AG04450 (cell line): ENCODE measurements at regions not wholly inside any gene's neighbourhood (a gene's known extent, or its start where the extent isn't known, plus 50 kb on each side); places are given as distances from the start of the nearest gene placed in this dataset.
A peak's percentile ranks its signal among the peaks of the same experiment; 100 is the strongest.

ENCODE experiments used
- CTCF ChIA-PET: fragments of 300-600, 350-600 bp; formaldehyde crosslinking; extraction: SDS; loops from one replicate; lab custom pipeline; 2022; ENCODE audit warnings: antibody characterized with exemption, inconsistent platforms; lab: Charles Lee
- POLR2A ChIA-PET: fragments of 350-600 bp; formaldehyde crosslinking; extraction: SDS; loops from one replicate; lab custom pipeline; 2021; ENCODE audit warnings: antibody characterized with exemption, inconsistent platforms; lab: Yijun Ruan, JAX
- DNase-seq: peaks from one replicate; pipeline ENCODE4 v3.0.0-alpha.2; 2011; ENCODE audit warnings: low read depth, low spot score
- H3K27ac ChIP-seq: one replicate; pipeline ENCODE4 v1.5.1; 2012; ENCODE audit warnings: low read depth, low read length, control low read depth
- H3K27me3 ChIP-seq: one replicate; pipeline ENCODE4 v1.6.0; 2012; ENCODE audit warnings: low read length; ENCODE audit not compliant: control insufficient read depth, insufficient read depth
- H3K4me3 ChIP-seq: 2 replicates; pipeline ENCODE4 v1.5.1; 2011; ENCODE audit warnings: mild to moderate bottlenecking, low read depth, low read length, control low read depth
- H3K9me3 ChIP-seq: 2 replicates; pipeline ENCODE4 v1.5.1; 2012; ENCODE audit warnings: low read length; ENCODE audit not compliant: control insufficient read depth, insufficient read depth
- TF ChIP-seq, protein P1 (sequence below): IDR thresholded peaks from 2 replicates; pipeline ENCODE4 v1.5.1; 2011; ENCODE audit warnings: low read depth, low read length, control low read depth, inconsistent platforms

DNA sequence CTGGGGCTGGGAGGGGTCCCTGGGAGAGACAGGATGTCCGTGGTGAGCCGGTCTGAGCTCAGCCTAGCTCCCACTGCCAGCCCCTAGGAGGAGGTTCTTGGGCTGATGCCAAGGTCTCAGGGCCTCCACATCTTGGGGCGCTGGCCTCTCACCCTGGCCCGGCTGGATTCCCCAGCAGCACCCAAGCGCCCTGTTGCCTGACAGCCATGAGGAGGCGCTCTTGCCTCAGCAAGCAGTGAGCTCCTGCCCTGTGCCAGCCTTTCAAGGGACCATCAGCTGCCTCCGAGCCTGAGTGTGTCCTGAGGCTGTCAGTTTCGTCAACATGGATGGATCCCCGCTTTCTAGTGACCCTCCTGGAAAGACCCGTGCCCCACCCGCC is 234.9 kb upstream of the CIBAR2 start:
- Histone ChIP-seq H3K9me3 (no peaks in the 10 kb centered on the region), H3K27ac (no peak overlapping the region), H3K27me3 (no peaks in the 10 kb centered on the region), H3K4me3 (no peak overlapping the region)
- ChIA-PET POLR2A (no interaction called here), CTCF (interaction anchor here (0.8 to 1.4 kb wide), 6 partner anchors 31 to 370 kb away, joined by 3 to 8 read pairs (median 3); no protein-coding TSS in a partner anchor)
- TF ChIP-seq, protein P1, sequence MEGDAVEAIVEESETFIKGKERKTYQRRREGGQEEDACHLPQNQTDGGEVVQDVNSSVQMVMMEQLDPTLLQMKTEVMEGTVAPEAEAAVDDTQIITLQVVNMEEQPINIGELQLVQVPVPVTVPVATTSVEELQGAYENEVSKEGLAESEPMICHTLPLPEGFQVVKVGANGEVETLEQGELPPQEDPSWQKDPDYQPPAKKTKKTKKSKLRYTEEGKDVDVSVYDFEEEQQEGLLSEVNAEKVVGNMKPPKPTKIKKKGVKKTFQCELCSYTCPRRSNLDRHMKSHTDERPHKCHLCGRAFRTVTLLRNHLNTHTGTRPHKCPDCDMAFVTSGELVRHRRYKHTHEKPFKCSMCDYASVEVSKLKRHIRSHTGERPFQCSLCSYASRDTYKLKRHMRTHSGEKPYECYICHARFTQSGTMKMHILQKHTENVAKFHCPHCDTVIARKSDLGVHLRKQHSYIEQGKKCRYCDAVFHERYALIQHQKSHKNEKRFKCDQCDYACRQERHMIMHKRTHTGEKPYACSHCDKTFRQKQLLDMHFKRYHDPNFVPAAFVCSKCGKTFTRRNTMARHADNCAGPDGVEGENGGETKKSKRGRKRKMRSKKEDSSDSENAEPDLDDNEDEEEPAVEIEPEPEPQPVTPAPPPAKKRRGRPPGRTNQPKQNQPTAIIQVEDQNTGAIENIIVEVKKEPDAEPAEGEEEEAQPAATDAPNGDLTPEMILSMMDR: peak; percentile 32; the same call in 1 of the 2 replicates
- DNase-seq: no peak

DNA sequence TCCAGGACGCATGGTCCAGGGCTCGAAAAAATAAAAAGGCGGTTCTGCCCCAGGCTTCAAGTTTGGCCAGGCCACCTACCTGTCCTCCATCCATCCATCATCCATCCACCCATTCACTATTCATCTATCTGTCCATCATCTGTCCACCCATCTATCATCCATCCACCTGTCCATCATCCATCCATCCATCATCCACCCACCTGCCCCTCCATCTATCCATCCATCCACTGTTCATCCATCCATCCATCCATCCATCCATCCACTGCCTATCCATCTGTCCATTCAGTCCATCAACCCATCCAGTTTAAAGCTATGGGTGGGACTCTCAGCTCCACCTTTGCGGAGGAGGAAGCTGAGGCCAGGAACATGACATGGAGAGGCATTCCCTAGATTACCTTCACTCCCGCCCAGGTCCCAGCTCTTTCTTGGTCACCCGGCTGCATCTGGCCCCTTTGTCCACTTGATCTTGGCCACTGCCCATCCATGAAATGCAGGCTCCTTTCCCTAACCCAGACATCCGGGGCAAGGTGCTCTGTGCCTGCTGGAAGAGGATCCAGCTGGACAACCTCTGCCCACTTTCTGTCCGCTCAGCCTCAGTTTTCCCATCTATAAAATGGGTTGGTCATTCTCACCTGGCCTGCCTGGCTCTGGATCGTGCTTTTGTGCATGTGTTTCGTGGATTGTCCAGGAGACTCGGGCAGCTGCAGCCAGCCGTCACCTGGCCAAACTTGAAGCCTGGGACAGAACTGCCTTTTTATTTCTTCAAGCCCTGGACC is 236.0 kb upstream of the CIBAR2 start:
- no peak for DNase-seq
- H3K9me3 ChIP-seq: peaks cover 8% of the 10 kb centered on the region
- H3K27me3 ChIP-seq: peaks cover 2% of the 10 kb centered on the region
- H3K4me3 ChIP-seq: no peak overlapping the region
- TF ChIP-seq, protein P1: no peak
- ChIA-PET POLR2A (no interaction called here), CTCF (interaction anchor here (0.9 to 1.4 kb wide), 4 partner anchors 73 to 369 kb away, joined by 3 to 8 read pairs (median 3); no protein-coding TSS in a partner anchor)
- H3K27ac ChIP-seq: no peak overlapping the region

GRCh38 chr16:85348911-85349334 is 236.7 kb upstream of the CIBAR2 start:
- TF ChIP-seq, protein P1: no peak
- no peak overlapping the region for H3K27ac ChIP-seq
- peaks cover 11% of the 10 kb centered on the region for H3K9me3 ChIP-seq
- peaks cover 2% of the 10 kb centered on the region for H3K27me3 ChIP-seq
- no peak overlapping the region for H3K4me3 ChIP-seq
- ChIA-PET CTCF (no interaction called here), POLR2A (no interaction called here)
- DNase-seq: no peak

DNA sequence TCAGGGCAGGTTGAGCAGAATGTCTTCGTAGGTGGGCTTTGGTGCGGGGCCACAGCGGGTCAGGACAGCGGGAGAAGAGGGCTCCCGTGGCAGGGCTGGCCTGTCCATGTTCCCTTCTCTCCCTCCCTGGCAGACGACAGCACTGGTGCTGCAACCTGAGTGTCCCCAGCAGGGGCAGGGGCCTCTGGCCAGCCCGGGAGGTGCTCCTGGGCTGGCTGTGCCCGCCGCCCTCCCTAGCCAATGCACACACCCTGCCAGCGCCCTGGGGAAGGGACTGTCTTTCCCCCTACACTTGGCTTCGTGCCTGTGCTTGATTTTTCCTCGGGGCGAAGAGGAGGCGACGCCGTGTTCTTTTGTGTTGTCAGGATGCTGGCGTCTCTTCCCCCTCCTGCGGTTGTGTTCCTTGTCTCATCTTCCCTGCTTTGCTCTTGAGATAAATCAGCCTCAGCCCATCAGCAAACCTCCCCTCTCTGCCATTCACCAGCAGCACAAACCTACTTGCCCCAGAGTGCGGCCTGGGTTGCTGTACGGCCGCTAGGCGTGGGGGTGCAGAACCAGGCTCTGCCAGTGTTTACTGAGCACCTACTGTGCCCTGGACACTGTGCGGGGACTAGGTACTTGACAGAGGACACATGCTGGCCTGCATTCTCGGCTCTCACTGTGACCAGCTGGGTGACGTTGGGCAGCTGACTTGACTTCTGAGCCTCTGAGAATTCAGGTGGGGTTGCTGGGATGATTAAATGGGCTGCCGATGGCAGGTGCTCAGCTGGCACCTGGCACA is 237.3 kb upstream of the CIBAR2 start:
- TF ChIP-seq, protein P1: no peak
- ChIA-PET POLR2A (no interaction called here), CTCF (interaction anchor here (1.2 to 1.5 kb wide), 2 partner anchors 19 to 266 kb away, joined by 4 to 6 read pairs; no protein-coding TSS in a partner anchor)
- Histone ChIP-seq H3K4me3 (no peak overlapping the region), H3K27ac (no peak overlapping the region), H3K9me3 (peaks cover 11% of the 10 kb centered on the region), H3K27me3 (peaks cover 2% of the 10 kb centered on the region)
- no peak for DNase-seq
